ELR (cell line): ENCODE measurements at regions not wholly inside any gene's neighbourhood (a gene's known extent, or its start where the extent isn't known, plus 50 kb on each side); places are given as distances from the start of the nearest gene placed in this dataset.

Experiments used
- DNase-seq: peaks from one replicate; pipeline ENCODE4 v3.0.0-alpha.2; 2015; ENCODE audit warnings: low read depth

DNA sequence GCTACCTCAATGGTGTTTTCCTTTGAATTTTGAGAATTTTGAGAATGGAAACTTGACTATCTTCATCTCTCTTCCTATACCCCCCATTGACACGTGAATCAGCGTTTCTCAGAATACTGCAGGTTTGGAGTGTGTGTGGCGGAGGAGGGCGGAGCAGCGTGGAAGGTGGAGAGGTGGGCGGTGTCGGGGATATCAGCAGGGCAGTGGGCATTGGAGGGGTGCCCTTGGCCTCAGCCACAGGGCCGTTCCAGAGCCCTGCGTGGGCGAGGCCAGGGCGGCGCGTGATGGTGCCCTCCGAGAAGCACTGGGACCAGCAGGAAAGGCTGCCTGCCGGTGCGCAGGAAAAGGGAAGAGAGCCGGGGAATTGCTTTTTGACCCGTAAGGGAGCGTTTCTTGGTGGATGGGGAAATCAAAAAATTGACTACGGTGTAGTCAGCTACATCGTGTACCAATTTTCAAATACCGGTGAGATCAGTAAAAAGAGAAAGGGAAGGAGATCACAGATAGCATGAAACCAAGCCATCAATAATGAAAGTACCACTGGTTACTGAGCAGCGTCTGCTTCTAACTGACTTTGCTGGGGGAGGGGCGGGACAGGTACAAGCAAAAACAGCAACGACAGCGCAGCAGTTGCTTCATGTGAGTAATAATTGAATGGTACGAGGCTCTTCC lies 82.7 kb upstream of the DUSP22 start:
- DNase-seq, result no peak

DNA sequence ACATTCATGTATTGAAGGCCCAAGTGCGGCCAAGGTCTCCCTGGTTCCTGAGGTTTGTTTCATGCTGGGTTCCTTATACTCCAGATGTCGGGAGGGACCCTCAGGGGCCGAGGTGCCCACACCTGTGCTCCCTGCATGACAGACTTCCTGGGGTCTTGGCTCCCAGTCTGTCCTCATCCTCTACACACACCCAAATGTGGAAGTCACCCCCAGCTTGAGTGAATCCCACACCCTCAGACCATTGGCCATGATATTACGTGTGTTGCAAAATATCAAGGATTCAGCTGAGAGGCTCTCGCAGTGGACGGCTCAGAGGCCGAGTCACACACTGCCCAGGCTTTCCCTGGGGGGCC lies 82.2 kb upstream of the DUSP22 start:
- no peak for DNase-seq

DNA sequence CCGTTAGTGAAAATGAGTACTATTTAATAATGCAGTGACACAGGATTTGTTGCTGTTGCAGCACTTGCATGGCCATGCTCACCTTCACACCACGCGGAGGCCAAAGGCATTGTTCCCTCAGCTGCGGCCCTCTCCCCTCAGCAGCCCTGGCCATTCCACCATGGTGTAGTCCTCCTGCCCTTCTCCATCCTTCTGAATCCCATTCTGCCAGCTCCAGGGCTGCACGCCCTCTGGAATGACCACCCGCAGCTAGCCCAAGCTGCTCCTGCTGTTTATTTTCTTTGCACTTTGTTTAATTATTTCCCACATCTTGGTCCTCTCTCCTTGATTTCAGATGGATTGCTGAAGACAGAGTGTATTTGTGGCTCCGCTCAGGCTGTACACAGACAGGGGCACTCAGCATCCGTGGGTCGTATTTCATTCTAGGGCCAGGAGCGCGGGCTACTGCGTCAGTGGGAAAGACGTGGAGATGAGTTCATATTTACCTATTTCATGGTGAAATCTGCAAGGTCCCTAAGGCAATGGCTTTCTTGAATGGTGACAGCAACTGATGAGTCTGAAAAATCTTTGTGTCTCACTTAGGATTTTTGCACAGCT lies 81.4 kb upstream of the DUSP22 start:
- no peak for DNase-seq

DNA sequence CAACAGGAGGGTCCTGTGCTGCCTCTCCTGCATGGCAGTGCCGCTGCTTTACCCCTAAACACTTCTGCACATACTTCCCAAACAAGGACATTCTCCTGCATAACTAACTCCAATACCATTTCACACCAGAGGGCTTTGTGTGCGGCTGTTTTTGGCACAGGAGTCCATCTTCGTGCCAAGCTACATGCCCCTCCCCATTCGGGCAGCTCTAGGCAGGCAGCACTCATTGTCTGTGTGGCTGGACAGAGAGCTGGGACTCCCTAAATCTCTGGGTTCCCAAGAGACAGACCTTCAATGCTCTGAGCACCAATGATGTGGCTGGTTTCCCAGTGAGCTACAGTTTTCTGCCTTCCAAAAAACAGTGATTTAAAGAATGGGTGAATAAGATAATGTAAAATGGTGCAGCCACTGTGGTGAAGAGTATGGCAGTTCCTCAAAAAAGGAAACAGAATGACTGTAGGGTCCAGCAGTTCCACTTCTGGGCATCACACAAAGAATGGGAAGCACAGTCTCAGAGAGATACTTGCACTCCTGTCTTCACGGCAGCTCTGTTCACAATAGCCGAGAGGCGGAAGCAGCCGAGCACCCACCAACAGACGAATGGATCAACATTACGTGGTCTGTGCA lies 80.3 kb upstream of the DUSP22 start:
- DNase-seq, result no peak

- DNase-seq, result no peak
These were observed 79.0 kb upstream of the DUSP22 start for GRCh38 chr6:213284-213683.

DNA sequence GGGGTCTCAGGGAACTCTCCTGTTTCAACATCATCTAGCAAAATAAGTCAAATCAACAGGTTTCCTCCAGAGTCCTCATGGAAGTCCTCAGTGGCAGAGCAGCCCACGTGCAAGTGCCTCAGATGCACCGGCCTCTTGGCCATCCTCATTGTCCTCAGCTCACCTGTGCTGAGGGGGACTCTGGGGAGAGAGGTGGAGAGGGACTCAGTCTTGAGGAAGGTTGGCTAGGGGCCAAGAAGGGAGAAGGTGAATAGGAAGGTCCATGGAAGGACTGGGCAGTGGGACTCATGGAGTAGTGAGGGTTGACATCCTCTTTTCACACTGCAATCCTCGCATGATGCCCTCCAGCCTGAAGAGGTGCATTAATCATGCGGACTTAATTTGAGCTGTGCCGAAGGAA lies 77.9 kb upstream of the DUSP22 start:
- no peak for DNase-seq

DNA sequence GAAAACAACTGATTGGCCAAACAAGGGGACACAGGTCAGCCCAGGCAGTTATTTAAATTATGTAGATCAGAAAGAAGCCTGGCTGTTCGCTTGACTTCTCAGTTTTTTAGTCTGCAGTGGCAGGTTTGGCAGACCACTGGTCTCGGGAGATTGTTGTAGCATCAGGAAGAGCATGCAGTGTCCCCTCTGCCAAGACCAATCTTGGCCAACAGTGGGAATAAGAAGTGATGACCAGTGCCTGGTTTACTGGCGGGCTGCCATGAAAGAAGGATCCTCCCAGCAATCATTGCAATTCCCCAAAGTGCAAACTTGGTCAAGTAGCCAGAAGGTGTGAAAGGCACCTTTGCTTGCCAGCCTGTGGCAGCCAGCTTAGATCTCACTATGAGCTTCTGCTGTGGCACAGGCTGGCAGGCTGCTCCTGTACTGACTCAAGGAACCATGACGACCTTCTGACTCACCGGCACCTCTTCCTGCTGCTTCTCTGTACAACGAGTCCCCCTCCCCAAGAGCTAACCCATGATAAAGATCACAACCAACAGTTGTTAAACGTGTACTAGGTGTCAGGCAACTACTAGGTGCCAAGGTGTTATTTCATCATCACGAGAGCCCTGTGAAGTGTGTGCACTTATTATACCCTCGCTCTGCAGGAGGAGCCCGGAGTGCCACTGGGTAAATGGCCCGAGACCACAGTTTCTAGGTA lies 76.8 kb upstream of the DUSP22 start:
- peak; percentile 62 for DNase-seq

GRCh38 chr6:217048-217659 lies 75.1 kb upstream of the DUSP22 start:
- peak; percentile 23 for DNase-seq

DNA sequence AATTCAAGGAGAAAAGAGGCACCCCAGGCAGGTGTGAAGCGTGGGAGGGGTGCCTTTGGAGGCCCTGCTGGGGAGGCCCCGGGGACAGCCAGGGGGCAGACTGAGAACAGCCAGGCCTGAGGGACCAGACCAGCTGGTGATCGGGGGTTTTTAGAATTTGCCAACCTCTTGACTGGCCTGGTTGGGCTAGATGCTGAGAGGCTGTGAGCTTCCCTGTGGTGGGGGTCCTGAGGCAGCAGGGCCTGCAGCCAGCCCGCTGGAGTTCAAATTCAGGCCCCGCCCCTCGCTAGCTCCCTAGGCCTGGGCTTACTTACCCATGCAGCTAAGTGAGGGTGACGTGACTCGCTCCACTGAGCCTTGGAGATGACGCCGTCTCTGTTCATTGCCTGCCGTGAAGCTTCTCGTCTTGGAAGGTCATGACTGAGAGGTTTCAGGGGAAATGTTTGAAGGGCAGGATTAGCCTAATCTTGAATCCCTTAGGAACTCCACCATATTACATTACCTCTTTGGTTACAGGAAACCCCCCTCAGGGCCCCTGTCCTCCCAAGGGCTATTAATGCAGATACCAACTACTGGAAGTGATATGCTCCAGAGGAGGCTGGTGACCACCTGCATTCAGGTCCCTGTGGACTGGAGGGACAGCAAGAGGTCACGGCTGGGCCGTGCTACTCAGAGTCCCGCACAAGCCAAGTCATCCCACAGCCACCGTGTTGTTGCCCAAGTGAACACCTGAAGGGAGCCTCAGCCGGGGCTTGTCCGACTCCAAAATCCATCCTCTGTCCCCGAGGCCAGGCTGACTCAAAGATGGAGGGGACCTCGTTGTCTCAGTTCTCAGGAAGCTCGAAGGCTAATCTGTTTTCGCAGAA lies 73.9 kb upstream of the DUSP22 start:
- DNase-seq, result no peak

DNA sequence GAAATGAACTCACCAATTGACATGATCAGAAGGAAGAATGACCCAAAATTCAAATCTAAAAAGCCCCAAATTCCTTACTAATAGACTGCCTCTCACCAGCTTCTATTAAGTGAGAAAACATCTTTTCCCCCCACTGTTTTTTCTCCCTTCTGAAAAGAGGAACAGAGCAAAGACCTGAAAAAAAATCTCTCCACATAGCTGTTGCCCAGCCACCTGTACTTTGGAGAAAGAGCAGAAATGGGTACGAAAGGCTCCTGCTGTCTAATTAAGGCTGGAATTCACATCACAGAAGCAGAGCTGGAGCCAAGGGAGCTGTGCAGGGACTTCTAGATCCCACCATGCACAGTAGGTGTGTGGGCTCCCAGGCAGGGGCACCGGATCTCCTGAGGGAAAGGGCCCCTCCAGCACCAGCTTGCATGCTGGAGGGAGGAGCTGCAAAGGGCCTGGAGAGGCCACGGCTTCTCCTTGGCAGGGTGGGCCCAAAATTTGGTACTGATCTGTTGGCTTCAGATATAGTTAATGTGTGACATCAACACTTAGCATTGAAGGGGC lies 73.2 kb upstream of the DUSP22 start:
- DNase-seq, result no peak

DNA sequence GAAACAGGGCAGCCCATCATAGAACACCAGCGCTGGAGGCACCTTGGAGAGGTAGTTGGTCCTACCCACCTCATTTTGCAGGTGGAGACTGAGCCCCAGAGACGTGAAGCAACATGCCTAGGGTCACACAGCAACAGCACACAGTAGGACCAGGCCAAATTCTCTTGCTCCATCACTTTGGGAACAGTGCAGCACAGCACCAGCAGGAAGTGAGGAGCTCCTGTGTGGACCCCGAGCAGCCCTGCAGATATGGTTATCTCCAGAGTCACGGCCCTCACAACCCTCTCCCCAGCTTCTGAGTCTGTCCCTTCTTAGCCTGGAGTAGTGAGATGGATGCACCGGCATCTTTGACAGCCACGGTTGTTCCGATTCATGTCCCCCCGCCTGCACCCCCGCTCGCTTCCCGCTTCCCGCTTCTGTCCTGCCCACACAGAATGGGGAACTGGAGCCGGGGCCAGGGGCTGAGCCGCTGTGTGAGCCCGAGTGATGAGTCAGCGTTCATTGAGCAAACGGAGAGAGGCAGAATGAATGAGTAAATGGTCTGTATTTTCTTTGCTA lies 72.6 kb upstream of the DUSP22 start:
- peak; percentile 54 for DNase-seq

- no peak for DNase-seq
These were observed 72.0 kb upstream of the DUSP22 start for GRCh38 chr6:220312-220711.

- DNase-seq, result peak; percentile 38
These were observed 71.4 kb upstream of the DUSP22 start for GRCh38 chr6:220721-221475.

- DNase-seq, result peak; percentile 19
These were observed 70.5 kb upstream of the DUSP22 start for GRCh38 chr6:221531-222349.

DNA sequence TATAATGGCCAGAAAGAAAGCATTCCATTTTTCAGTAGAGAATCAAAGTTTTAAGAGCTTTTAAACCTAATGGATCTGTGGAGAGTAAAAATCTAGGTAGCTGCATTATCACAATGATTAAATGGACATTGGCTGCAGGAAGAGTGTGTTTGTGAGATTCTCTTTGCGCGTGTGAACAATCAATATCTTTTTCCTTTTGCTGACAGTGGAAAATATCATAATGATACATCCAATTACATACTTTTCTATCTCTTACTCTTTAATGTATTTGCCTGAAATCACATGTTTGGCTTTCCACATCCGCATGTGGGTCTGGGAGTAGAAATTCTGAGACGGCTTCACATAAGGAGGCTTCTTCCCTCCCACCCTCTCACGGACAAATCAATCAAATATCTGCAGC lies 69.8 kb upstream of the DUSP22 start:
- no peak for DNase-seq

DNA sequence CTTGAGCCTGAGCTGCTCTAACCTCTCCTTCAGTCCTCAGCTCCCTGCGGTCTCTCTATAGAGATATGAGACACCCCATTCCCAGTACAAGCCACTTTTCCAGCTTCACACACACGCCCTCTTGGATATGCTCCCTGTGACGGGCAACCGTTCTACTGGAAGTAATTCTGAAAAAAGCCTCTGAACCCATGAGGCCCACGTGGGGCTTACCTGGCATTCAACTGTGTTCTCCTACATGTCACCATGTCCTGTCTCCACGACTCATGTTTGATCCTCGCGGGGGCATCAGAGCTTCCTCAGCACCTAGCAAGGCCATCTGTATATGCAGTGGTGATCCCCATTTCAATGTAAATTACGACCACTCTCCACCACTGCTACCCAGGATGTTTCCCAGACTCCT lies 69.2 kb upstream of the DUSP22 start:
- no peak for DNase-seq

- peak; percentile 39 for DNase-seq
These were observed 68.5 kb upstream of the DUSP22 start for GRCh38 chr6:223763-224162.

DNA sequence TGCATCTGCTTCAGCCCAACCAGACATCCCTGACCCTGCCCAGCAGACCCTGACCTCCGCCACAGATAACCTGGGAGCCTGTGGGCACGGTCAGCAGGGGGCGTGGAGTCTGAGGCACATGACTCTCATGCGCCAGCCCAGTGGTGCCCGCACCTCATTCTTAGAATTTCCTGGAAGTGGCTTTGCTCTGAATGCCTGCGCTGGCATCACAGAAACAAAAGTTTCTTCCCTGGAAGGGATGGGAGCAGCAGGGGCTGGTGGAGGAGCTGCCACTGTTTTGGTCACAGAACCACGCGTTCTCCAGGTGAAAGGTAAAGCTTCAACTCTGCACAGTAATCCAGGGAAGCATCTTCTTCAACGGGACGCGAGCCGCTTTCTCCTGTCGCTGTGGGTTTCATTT lies 67.9 kb upstream of the DUSP22 start:
- no peak for DNase-seq

DNA sequence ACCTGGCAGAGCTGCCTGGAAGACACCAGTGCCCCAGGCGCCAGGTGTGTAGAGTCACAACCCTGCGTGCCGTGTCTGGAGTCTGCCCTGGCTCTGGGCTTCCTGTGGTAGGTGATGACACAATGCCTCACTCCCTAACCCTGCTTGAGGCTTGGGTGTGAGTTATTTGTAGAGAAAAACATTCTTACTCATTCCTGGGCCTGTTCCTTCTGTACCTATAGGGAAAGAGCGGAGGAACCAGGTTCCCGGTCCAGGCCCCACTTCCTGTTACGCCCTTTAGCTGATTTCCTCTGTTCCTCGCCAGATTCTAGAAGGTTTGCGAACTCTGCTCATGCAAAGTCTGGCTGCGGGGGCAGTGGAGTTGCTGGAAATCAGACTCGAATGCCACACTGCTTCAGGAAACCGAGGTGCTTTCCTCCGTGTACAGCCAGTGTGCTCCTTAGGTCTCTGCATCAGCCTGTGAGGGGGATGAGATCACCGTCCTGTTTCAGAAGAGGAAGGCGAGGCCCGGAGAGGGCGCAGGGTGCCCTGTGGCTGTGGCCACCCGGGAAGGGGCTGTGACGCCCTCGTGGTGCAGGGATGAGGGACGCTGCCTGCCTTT lies 67.1 kb upstream of the DUSP22 start:
- peak; percentile 12 for DNase-seq
